ENCODE measurements at regions not wholly inside any gene's neighbourhood (a gene's known extent, or its start where the extent isn't known, plus 50 kb on each side); places are given as distances from the start of the nearest gene placed in this dataset.

- H3K9ac ChIP-seq (ENCODE audit: control insufficient read depth, extremely low read depth, insufficient read depth, low read length): no peak overlapping the region
- dilution Hi-C loops (cut with MboI; ENCODE audit: extremely low pct_ligation_motif_present, low sequenced_read_pairs): no loop called here
- no peaks in the 10 kb centered on the region for H3K36me3 ChIP-seq (ENCODE audit: control insufficient read depth in 2 of 2, extremely low read depth in 1 of 2, insufficient read depth in 2 of 2, low read length in 2 of 2)
- no peaks in the 10 kb centered on the region for H3K9me1 ChIP-seq (ENCODE audit: control insufficient read depth, extremely low read depth, insufficient read depth, low read length)
- no peak overlapping the region for H3K4me3 ChIP-seq (ENCODE audit: control insufficient read depth in 2 of 3, extremely low read depth in 1 of 3, insufficient read depth in 2 of 3, low read depth in 1 of 3, low read length in 3 of 3)
- H3K79me2 ChIP-seq (ENCODE audit: control insufficient read depth, insufficient read depth, low read length): no peaks in the 10 kb centered on the region
- H3K4me1 ChIP-seq (ENCODE audit: control insufficient read depth, extremely low read depth, insufficient read depth, low read length): no peaks in the 10 kb centered on the region
- FAIRE-seq (no peak), DNase-seq (ENCODE audit: low read depth, low spot score) (no peak)
- TF ChIP-seq EZH2 (IDR thresholded peaks at IDR 0.05; ENCODE audit: low read length): no peak
- no peak for TF ChIP-seq CTCF (optimal IDR thresholded peaks at IDR 0.05 in 1 of 3, IDR thresholded peaks at IDR 0.05 in 1 of 3, conservative IDR thresholded peaks at IDR 0.05 in 1 of 3; ENCODE audit: extremely low read depth in 1 of 3, insufficient read depth in 2 of 3, low read length in 3 of 3)
- no peak overlapping the region for H3K27ac ChIP-seq (ENCODE audit: control insufficient read depth, insufficient read depth, low read length)
- no peak overlapping the region for H2AFZ ChIP-seq (ENCODE audit: control insufficient read depth, low read length)
- no peaks in the 10 kb centered on the region for H3K27me3 ChIP-seq (ENCODE audit: control insufficient read depth, extremely low read depth, insufficient read depth, low read length)
- H3K9me3 ChIP-seq (ENCODE audit: control insufficient read depth, low read depth, low read length): peaks cover 4% of the 10 kb centered on the region
- H3K4me2 ChIP-seq (ENCODE audit: control insufficient read depth, extremely low read depth, insufficient read depth, low read depth, low read length): no peak overlapping the region
- H4K20me1 ChIP-seq (ENCODE audit: control insufficient read depth, extremely low read depth, insufficient read depth, low read length): no peaks in the 10 kb centered on the region
Measured at GRCh38 chr16:7218936-7219335, 113.7 kb upstream of the RBFOX1 start.

- no peaks in the 10 kb centered on the region for H3K36me3 ChIP-seq (ENCODE audit: control insufficient read depth in 2 of 2, extremely low read depth in 1 of 2, insufficient read depth in 2 of 2, low read length in 2 of 2)
- no peak overlapping the region for H3K27ac ChIP-seq (ENCODE audit: control insufficient read depth, insufficient read depth, low read length)
- FAIRE-seq: no peak
- no peak for DNase-seq (ENCODE audit: low read depth, low spot score)
- dilution Hi-C loops (cut with MboI; ENCODE audit: extremely low pct_ligation_motif_present, low sequenced_read_pairs): no loop called here
- H3K27me3 ChIP-seq (ENCODE audit: control insufficient read depth, extremely low read depth, insufficient read depth, low read length): no peaks in the 10 kb centered on the region
- H2AFZ ChIP-seq (ENCODE audit: control insufficient read depth, low read length): no peak overlapping the region
- H3K4me2 ChIP-seq (ENCODE audit: control insufficient read depth, extremely low read depth, insufficient read depth, low read depth, low read length): no peak overlapping the region
- peaks cover 4% of the 10 kb centered on the region for H3K9me3 ChIP-seq (ENCODE audit: control insufficient read depth, low read depth, low read length)
- H3K9ac ChIP-seq (ENCODE audit: control insufficient read depth, extremely low read depth, insufficient read depth, low read length): no peak overlapping the region
- no peak for TF ChIP-seq EZH2 (IDR thresholded peaks at IDR 0.05; ENCODE audit: low read length)
- no peak overlapping the region for H3K4me3 ChIP-seq (ENCODE audit: control insufficient read depth in 2 of 3, extremely low read depth in 1 of 3, insufficient read depth in 2 of 3, low read depth in 1 of 3, low read length in 3 of 3)
- no peaks in the 10 kb centered on the region for H3K4me1 ChIP-seq (ENCODE audit: control insufficient read depth, extremely low read depth, insufficient read depth, low read length)
- no peaks in the 10 kb centered on the region for H3K9me1 ChIP-seq (ENCODE audit: control insufficient read depth, extremely low read depth, insufficient read depth, low read length)
- H3K79me2 ChIP-seq (ENCODE audit: control insufficient read depth, insufficient read depth, low read length): no peaks in the 10 kb centered on the region
- no peaks in the 10 kb centered on the region for H4K20me1 ChIP-seq (ENCODE audit: control insufficient read depth, extremely low read depth, insufficient read depth, low read length)
Measured at GRCh38 chr16:7217797-7218196, 114.8 kb upstream of the RBFOX1 start.

- FAIRE-seq (no peak), DNase-seq (ENCODE audit: low read depth, low spot score) (no peak)
- TF ChIP-seq CTCF (optimal IDR thresholded peaks at IDR 0.05 in 1 of 3, IDR thresholded peaks at IDR 0.05 in 1 of 3, conservative IDR thresholded peaks at IDR 0.05 in 1 of 3; ENCODE audit: extremely low read depth in 1 of 3, insufficient read depth in 2 of 3, low read length in 3 of 3) (no peak), EZH2 (IDR thresholded peaks at IDR 0.05; ENCODE audit: low read length) (no peak)
- H3K79me2 ChIP-seq (ENCODE audit: control insufficient read depth, insufficient read depth, low read length): no peaks in the 10 kb centered on the region
- no peaks in the 10 kb centered on the region for H3K27me3 ChIP-seq (ENCODE audit: control insufficient read depth, extremely low read depth, insufficient read depth, low read length)
- H4K20me1 ChIP-seq (ENCODE audit: control insufficient read depth, extremely low read depth, insufficient read depth, low read length): no peaks in the 10 kb centered on the region
- dilution Hi-C loops (cut with MboI; ENCODE audit: extremely low pct_ligation_motif_present, low sequenced_read_pairs): no loop called here
- no peaks in the 10 kb centered on the region for H3K4me1 ChIP-seq (ENCODE audit: control insufficient read depth, extremely low read depth, insufficient read depth, low read length)
- H3K4me3 ChIP-seq (ENCODE audit: control insufficient read depth in 2 of 3, extremely low read depth in 1 of 3, insufficient read depth in 2 of 3, low read depth in 1 of 3, low read length in 3 of 3): no peak overlapping the region
- H3K27ac ChIP-seq (ENCODE audit: control insufficient read depth, insufficient read depth, low read length): no peak overlapping the region
- no peak overlapping the region for H3K9ac ChIP-seq (ENCODE audit: control insufficient read depth, extremely low read depth, insufficient read depth, low read length)
- no peaks in the 10 kb centered on the region for H3K9me1 ChIP-seq (ENCODE audit: control insufficient read depth, extremely low read depth, insufficient read depth, low read length)
- H2AFZ ChIP-seq (ENCODE audit: control insufficient read depth, low read length): no peak overlapping the region
- H3K36me3 ChIP-seq (ENCODE audit: control insufficient read depth in 2 of 2, extremely low read depth in 1 of 2, insufficient read depth in 2 of 2, low read length in 2 of 2): no peaks in the 10 kb centered on the region
- H3K4me2 ChIP-seq (ENCODE audit: control insufficient read depth, extremely low read depth, insufficient read depth, low read depth, low read length): no peak overlapping the region
- H3K9me3 ChIP-seq (ENCODE audit: control insufficient read depth, low read depth, low read length): peaks cover 4% of the 10 kb centered on the region
Measured at GRCh38 chr16:7216719-7217118, 115.9 kb upstream of the RBFOX1 start.

Data from keratinocyte (primary cell).